Stomach (tissue), 8 donors: ENCODE measurements at regions not wholly inside any gene's neighbourhood (a gene's known extent, or its start where the extent isn't known, plus 50 kb on each side); places are given as distances from the start of the nearest gene placed in this dataset.

Experiments
- DNase-seq, 2 donors: peaks; one replicate each; pipeline versions ENCODE4 v3.0.0 to v3.0.0-alpha.2; 2013 to 2019
- H3K27ac ChIP-seq, 5 donors: fragments of 200-600 bp in 4 of 5; sonication (generic) in 4 of 5; one replicate each; pipeline ENCODE4 v1.5.1; 2013 to 2019; ENCODE audit warnings: mild to moderate bottlenecking in 1 of 5, moderate library complexity in 1 of 5
- H3K27me3 ChIP-seq, 3 donors: fragments of 200-600 bp; sonication (generic); one replicate each; pipeline ENCODE4 v1.5.1; 2017 to 2019; ENCODE audit warnings: mixed run types in 1 of 3
- H3K36me3 ChIP-seq, 4 donors: fragments of 200-600 bp; sonication (generic); 1 replicate in 3 of 4; 2 replicates in 1 of 4; pipeline ENCODE4 v1.5.1; 2016 to 2019
- H3K4me1 ChIP-seq, 4 donors: fragments of 200-600 bp; sonication (generic); one replicate each; pipeline ENCODE4 v1.5.1; 2016 to 2019
- H3K4me3 ChIP-seq, 4 donors: fragments of 200-600 bp; sonication (generic) in 3 of 4; one replicate each; pipeline ENCODE4 v1.5.1; 2016 to 2019; ENCODE audit warnings: mild to moderate bottlenecking in 1 of 4
- H3K9me3 ChIP-seq, 4 donors: fragments of 200-600 bp; sonication (generic); one replicate each; pipeline ENCODE4 v1.5.1; 2016 to 2019
- CTCF ChIP-seq, 7 experiments: fragments of 450-650 bp in 4 of 7; fragments of 200-600 bp in 3 of 7; sonication (generic) in 3 of 7; IDR thresholded peaks; one replicate each; pipeline ENCODE4 v1.5.1; 2016 to 2019; ENCODE audit warnings: antibody characterized with exemption in 7 of 7, control low read depth in 2 of 7, mild to moderate bottlenecking in 1 of 7
- EP300 ChIP-seq: sonication (generic); formaldehyde crosslinking; IDR thresholded peaks from one replicate; pipeline ENCODE4 v1.6.1; 2017; ENCODE audit warnings: antibody characterized with exemption
- POLR2A ChIP-seq, 4 donors: fragments of 450-650 bp; IDR thresholded peaks; one replicate each; pipeline ENCODE4 v1.6.1; 2016; ENCODE audit warnings: antibody characterized with exemption in 4 of 4, control low read depth in 2 of 4, mild to moderate bottlenecking in 1 of 4, moderate library complexity in 1 of 4
- POLR2AphosphoS5 ChIP-seq, 3 donors: sonication (generic); formaldehyde crosslinking; IDR thresholded peaks; one replicate each; pipeline ENCODE4 v1.6.1; 2016; ENCODE audit warnings: antibody characterized with exemption in 3 of 3
- WGBS, 5 donors: extraction: QIAGEN DNeasy Blood & Tissue Kit in 3 of 5; methylation state at CpG; one replicate each; pipeline versions ENCODE4 v1.1.5 to v1.1.7; 2013 to 2018; 5-methylcytosine and 5-hydroxymethylcytosine counted together
- intact Hi-C: fragments of 100-400 bp; cut with DNase I; formaldehyde crosslinking; loops from one replicate; pipeline ENCODE4 v1.15.1; 2023; ENCODE audit warnings: low total_unique reads
- donor health status: healthy with polysubstance abuse.
- donor health status: Bipolar disorder and iron deficiency.
- donor health status: healthy.

- no peaks in the 10 kb centered on the region for H3K27me3 ChIP-seq
- DNase-seq, result no peak
- peaks cover 0 to 10% (median 2%) of the 10 kb centered on the region in 4 donors for H3K9me3 ChIP-seq
- H3K27ac ChIP-seq, result no peak overlapping the region
- TF ChIP-seq EP300, result no peak
- TF ChIP-seq POLR2AphosphoS5 (IDR thresholded peaks at IDR 0.05), result no peak
- no peak for TF ChIP-seq POLR2A (IDR thresholded peaks at IDR 0.05)
- H3K4me1 ChIP-seq, result peaks cover 0 to 8% (median 0%) of the 10 kb centered on the region in 4 donors
- intact Hi-C loops, result no loop called here
- 91 to 94% (median 93%) methylated on average over 18 to 20 of the region's 20 CpGs for WGBS, 5 donors
- no peak overlapping the region for H3K4me3 ChIP-seq
- H3K36me3 ChIP-seq, result no peaks in the 10 kb centered on the region
Observed at GRCh38 chr4:157818946-157819692, 353.7 kb downstream of the GASK1B start.

GRCh38 chr4:157810137-157810774, 362.6 kb downstream of the GASK1B start:
- H3K4me1 ChIP-seq, result peaks cover 0 to 31% (median 14%) of the 10 kb centered on the region in 4 donors
- H3K27me3 ChIP-seq, result no peaks in the 10 kb centered on the region
- DNase-seq, result peak in 1 of 2 donors; percentile 66
- peak overlapping the region in 3 of 5 donors; percentile 3 to 43 (median 26) for H3K27ac ChIP-seq
- TF ChIP-seq CTCF (IDR thresholded peaks at IDR 0.05), result no peak
- peak in 2 of 3 donors; percentile 9 to 39 for TF ChIP-seq POLR2AphosphoS5 (IDR thresholded peaks at IDR 0.05)
- intact Hi-C loops, result no loop called here
- no peak overlapping the region for H3K4me3 ChIP-seq
- peaks cover 0 to 7% (median 0%) of the 10 kb centered on the region in 4 donors for H3K9me3 ChIP-seq
- H3K36me3 ChIP-seq, result no peaks in the 10 kb centered on the region

- DNase-seq, result no peak
- intact Hi-C loops, result no loop called here
- H3K27me3 ChIP-seq, result no peaks in the 10 kb centered on the region
- H3K4me1 ChIP-seq, result peaks cover 0 to 45% (median 14%) of the 10 kb centered on the region in 4 donors
- H3K36me3 ChIP-seq, result no peaks in the 10 kb centered on the region
- no peak overlapping the region for H3K27ac ChIP-seq
- H3K4me3 ChIP-seq, result no peak overlapping the region
- peaks cover 0 to 7% (median 0%) of the 10 kb centered on the region in 4 donors for H3K9me3 ChIP-seq
- WGBS, 5 donors, result 44 to 61% (median 48%) methylated on average over 6 of the region's 6 CpGs
- no peak for TF ChIP-seq CTCF (IDR thresholded peaks at IDR 0.05)
- TF ChIP-seq POLR2A (IDR thresholded peaks at IDR 0.05), result no peak
- TF ChIP-seq POLR2AphosphoS5 (IDR thresholded peaks at IDR 0.05), result no peak
- TF ChIP-seq EP300, result no peak
Observed at GRCh38 chr4:157808796-157809383, 363.9 kb downstream of the GASK1B start.

GRCh38 chr4:157806184-157806583, 366.6 kb downstream of the GASK1B start:
- H3K27ac ChIP-seq, result no peak overlapping the region
- DNase-seq, result peak in 1 of 2 donors; percentile 19
- no peaks in the 10 kb centered on the region for H3K27me3 ChIP-seq
- peaks cover 0 to 50% (median 13%) of the 10 kb centered on the region in 4 donors for H3K4me1 ChIP-seq
- WGBS, 5 donors, result 67 to 83% (median 76%) methylated on average over 2 of the region's 2 CpGs
- no peaks in the 10 kb centered on the region for H3K36me3 ChIP-seq
- no peak overlapping the region for H3K4me3 ChIP-seq
- H3K9me3 ChIP-seq, result peaks cover 0 to 3% (median 1%) of the 10 kb centered on the region in 4 donors
- TF ChIP-seq POLR2A (IDR thresholded peaks at IDR 0.05), result no peak
- TF ChIP-seq CTCF (IDR thresholded peaks at IDR 0.05), result no peak
- TF ChIP-seq EP300, result no peak
- no peak for TF ChIP-seq POLR2AphosphoS5 (IDR thresholded peaks at IDR 0.05)
- intact Hi-C loops, result no loop called here
